Cardiac muscle cell (in vitro differentiated cells and primary cell): ENCODE measurements at regions not wholly inside any gene's neighbourhood (a gene's known extent, or its start where the extent isn't known, plus 50 kb on each side); places are given as distances from the start of the nearest gene placed in this dataset.

ENCODE experiments used
- DNase-seq, 2 donors: peaks; one replicate each; pipeline versions ENCODE4 v3.0.0 to v3.0.0-alpha.2; 2010 to 2017; ENCODE audit warnings: low read depth in 1 of 2, low spot score in 1 of 2
- H3K27ac ChIP-seq: fragments of 200-600 bp; sonication (generic); 2 replicates; pipeline ENCODE4 v1.5.1; 2016
- H3K27me3 ChIP-seq: fragments of 200-600 bp; sonication (generic); 2 replicates; pipeline ENCODE4 v1.6.0; 2016; ENCODE audit warnings: control low read depth
- H3K36me3 ChIP-seq: fragments of 200-600 bp; sonication (generic); 2 replicates; pipeline ENCODE4 v1.5.1; 2016; ENCODE audit warnings: control low read depth
- H3K4me1 ChIP-seq: fragments of 200-600 bp; sonication (generic); 2 replicates; pipeline ENCODE4 v1.8.1; 2017; ENCODE audit warnings: low read depth, mild to moderate bottlenecking, mixed run types
- H3K4me3 ChIP-seq: fragments of 200-600 bp; sonication (generic); 2 replicates; pipeline ENCODE4 v1.5.1; 2016; ENCODE audit warnings: mild to moderate bottlenecking
- H3K9me3 ChIP-seq: fragments of 200-600 bp; sonication (generic); 2 replicates; pipeline ENCODE4 v1.5.1; 2017; ENCODE audit warnings: low read depth, mild to moderate bottlenecking, control low read depth
- CTCF ChIP-seq: IDR thresholded peaks from 2 replicates; pipeline ENCODE4 v1.5.1; 2012; ENCODE audit warnings: low read depth, mild to moderate bottlenecking, low read length

- no peaks in the 10 kb centered on the region for H3K27me3 ChIP-seq
Measured at GRCh38 chr3:6132684-6133432, 728.1 kb upstream of the GRM7 start.

DNA sequence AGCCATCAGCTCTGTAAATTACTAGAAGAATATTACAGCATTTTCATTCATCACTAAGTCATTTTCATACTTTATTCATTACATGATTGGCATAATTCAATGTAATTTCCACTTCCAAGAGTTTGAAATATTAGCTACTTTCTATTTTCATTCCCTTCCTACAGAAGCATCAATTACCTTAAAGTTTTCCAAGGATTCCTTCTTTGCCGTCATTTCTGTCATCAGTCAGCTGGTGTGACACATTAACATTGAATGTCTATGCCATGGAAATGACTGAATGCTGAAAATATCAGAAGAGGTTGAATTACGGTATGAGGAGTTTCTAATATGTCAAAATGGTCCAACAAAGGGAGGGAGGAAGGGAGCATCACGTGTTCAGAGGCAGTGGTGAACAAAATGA is 718.2 kb upstream of the GRM7 start:
- Histone ChIP-seq H3K4me3 (no peak overlapping the region), H3K9me3 (no peaks in the 10 kb centered on the region), H3K4me1 (no peaks in the 10 kb centered on the region), H3K36me3 (no peaks in the 10 kb centered on the region), H3K27me3 (no peaks in the 10 kb centered on the region), H3K27ac (no peak overlapping the region)
- no peak for TF ChIP-seq CTCF
- no peak for DNase-seq

More at GRCh38 chr3:6132684-6133432, 728.1 kb upstream of the GRM7 start:
- Histone ChIP-seq H3K9me3 (no peaks in the 10 kb centered on the region), H3K27ac (no peak overlapping the region), H3K36me3 (no peaks in the 10 kb centered on the region), H3K4me3 (no peak overlapping the region), H3K4me1 (no peaks in the 10 kb centered on the region)
- TF ChIP-seq CTCF: no peak
- no peak for DNase-seq

DNA sequence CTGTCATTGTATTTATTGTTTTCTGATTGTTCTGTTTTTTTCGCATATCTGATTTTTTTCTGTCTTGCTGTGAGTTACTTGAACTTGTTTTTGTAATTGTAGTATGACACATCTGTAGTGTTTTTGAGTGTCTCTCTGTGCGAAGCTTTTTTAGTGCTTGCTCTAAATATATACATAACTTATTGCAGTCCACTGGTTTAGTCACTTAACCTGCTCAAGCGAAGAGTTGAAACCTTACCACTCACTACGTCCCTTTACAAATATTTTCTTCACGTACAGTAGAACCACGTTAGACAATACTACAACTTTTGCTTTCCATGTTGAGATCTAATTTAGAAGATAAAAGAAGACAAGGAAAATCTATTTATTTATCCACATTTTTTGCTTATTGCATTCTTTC is 713.0 kb upstream of the GRM7 start:
- no peak for DNase-seq
- no peak overlapping the region for H3K4me3 ChIP-seq
- TF ChIP-seq CTCF: no peak
- no peaks in the 10 kb centered on the region for H3K36me3 ChIP-seq
- H3K27ac ChIP-seq: no peak overlapping the region
- no peaks in the 10 kb centered on the region for H3K9me3 ChIP-seq
- no peaks in the 10 kb centered on the region for H3K4me1 ChIP-seq
- H3K27me3 ChIP-seq: no peaks in the 10 kb centered on the region

DNA sequence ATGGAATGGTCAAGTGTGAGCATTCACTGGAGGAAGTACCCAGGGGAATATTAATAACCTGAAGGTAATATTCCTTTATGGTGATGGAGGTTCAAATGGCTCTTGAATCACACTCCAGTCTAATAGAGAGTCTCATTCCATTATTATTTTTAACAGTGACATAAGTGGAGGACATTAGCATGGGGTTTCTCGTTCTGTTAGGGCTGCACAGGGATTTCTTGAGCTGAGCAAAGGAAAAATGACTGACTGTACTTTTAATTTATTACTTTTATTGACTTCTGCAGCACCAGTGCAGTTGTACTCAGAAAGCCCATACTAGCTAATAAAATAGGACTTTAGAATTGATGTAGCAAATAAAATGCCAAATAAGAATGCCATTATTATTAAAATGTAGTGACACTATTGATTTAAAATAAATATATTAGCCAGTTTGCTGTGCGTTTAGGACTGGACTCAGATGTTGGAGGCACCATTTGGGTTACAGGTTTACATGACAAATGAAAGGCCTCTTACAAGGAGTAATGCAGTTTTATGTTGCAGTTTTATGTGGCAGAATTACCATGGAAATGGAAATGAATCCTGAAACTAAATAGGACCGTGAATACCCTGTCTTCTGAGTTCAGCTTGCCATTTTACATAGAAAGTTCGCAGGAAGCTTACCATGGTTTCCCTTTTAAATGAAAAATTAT is 705.1 kb upstream of the GRM7 start:
- Histone ChIP-seq H3K4me1 (no peaks in the 10 kb centered on the region), H3K4me3 (no peak overlapping the region), H3K27ac (no peak overlapping the region), H3K27me3 (no peaks in the 10 kb centered on the region), H3K36me3 (no peaks in the 10 kb centered on the region), H3K9me3 (no peaks in the 10 kb centered on the region)
- no peak for TF ChIP-seq CTCF
- no peak for DNase-seq

DNA sequence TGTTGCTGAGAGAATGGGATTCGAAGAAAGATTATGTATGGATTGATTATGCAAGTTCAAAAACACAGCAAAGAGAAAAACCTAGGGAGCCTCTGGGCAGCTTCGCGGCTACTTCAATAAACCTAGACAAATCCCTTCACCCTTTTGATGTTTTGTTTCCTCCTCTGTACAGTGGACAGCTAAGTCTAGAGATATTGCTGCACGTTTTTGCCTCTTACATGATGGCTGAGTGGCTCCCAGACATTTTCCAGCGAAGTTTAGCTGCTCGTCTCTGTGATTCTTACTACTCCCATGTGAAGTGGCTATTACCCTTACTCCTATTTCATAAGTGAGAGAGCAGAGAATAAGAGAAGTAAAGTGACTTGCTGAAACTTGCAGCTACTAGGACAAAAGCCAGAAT is 695.0 kb upstream of the GRM7 start:
- H3K4me3 ChIP-seq: no peak overlapping the region
- H3K27me3 ChIP-seq: no peaks in the 10 kb centered on the region
- no peaks in the 10 kb centered on the region for H3K4me1 ChIP-seq
- H3K9me3 ChIP-seq: no peaks in the 10 kb centered on the region
- no peaks in the 10 kb centered on the region for H3K36me3 ChIP-seq
- DNase-seq: peak in 1 of 2 donors; percentile 13
- H3K27ac ChIP-seq: no peak overlapping the region
- no peak for TF ChIP-seq CTCF
